ENCODE measurements at regions not wholly inside any gene's neighbourhood (a gene's known extent, or its start where the extent isn't known, plus 50 kb on each side); places are given as distances from the start of the nearest gene placed in this dataset.

GRCh38 chr12:66962290-66962689 lies 283.4 kb upstream of the GRIP1 start:
- ChIA-PET CTCF (no interaction called here), POLR2A (no interaction called here)
- in situ Hi-C loops (cut with HindIII; ENCODE audit: low pct_unique_long_range_greater_than_20kb, low sequenced_read_pairs) (no loop called here), intact Hi-C loops (cut with micrococcal nuclease; ENCODE audit: unreplicated experiment) (no loop called here)
- DNase-seq (ENCODE audit: low read depth, low spot score) (no peak), ATAC-seq (no peak)
- Histone ChIP-seq H3K27me3 (ENCODE audit: control insufficient read depth, insufficient read depth, low read length) (no peaks in the 10 kb centered on the region), H3K36me3 (ENCODE audit: control insufficient read depth, insufficient read depth, low read length) (no peaks in the 10 kb centered on the region), H3K9me3 (ENCODE audit: control insufficient read depth, insufficient read depth, low read depth, low read length) (no peaks in the 10 kb centered on the region), H3K27ac (ENCODE audit: low read length) (no peak overlapping the region), H3K4me1 (ENCODE audit: control insufficient read depth, insufficient read depth, low read length) (no peaks in the 10 kb centered on the region), H3K4me3 (ENCODE audit: low read depth in 2 of 2, low read length in 2 of 2) (no peak overlapping the region)
- no peak for TF ChIP-seq TCF7L2 (IDR thresholded peaks at IDR 0.05; ENCODE audit: low read depth, low read length)
- no peak for TF ChIP-seq REST (IDR thresholded peaks at IDR 0.05; ENCODE audit: insufficient read depth in 1 of 2, low read depth in 2 of 2, low read length in 1 of 2)
- no peak for TF ChIP-seq CTCF (IDR thresholded peaks at IDR 0.05)
- no peak for TF ChIP-seq POLR2AphosphoS5 (IDR thresholded peaks at IDR 0.05; ENCODE audit: low read depth, low read length)
- no peak for TF ChIP-seq SIN3A (IDR thresholded peaks at IDR 0.05; ENCODE audit: borderline replicate concordance, insufficient read depth, low read depth, low read length)
- BruUV-seq (replicated peaks), result no TSS peak

- in situ Hi-C loops (cut with HindIII; ENCODE audit: low pct_unique_long_range_greater_than_20kb, low sequenced_read_pairs), result no loop called here
- DNase-seq (ENCODE audit: low read depth, low spot score), result no peak
- no peak for ATAC-seq
- ChIA-PET POLR2A (no interaction called here), CTCF (no interaction called here)
- intact Hi-C loops (cut with micrococcal nuclease; ENCODE audit: unreplicated experiment), result no loop called here
- H3K27me3 ChIP-seq (ENCODE audit: control insufficient read depth, insufficient read depth, low read length), result no peaks in the 10 kb centered on the region
- H3K9me3 ChIP-seq (ENCODE audit: control insufficient read depth, insufficient read depth, low read depth, low read length), result no peaks in the 10 kb centered on the region
- no peak for TF ChIP-seq REST (IDR thresholded peaks at IDR 0.05; ENCODE audit: insufficient read depth in 1 of 2, low read depth in 2 of 2, low read length in 1 of 2)
- no peak for TF ChIP-seq POLR2AphosphoS5 (IDR thresholded peaks at IDR 0.05; ENCODE audit: low read depth, low read length)
- no peak for TF ChIP-seq SIN3A (IDR thresholded peaks at IDR 0.05; ENCODE audit: borderline replicate concordance, insufficient read depth, low read depth, low read length)
- TF ChIP-seq TCF7L2 (IDR thresholded peaks at IDR 0.05; ENCODE audit: low read depth, low read length), result no peak
- no peak for TF ChIP-seq CTCF (IDR thresholded peaks at IDR 0.05)
- no peaks in the 10 kb centered on the region for H3K4me1 ChIP-seq (ENCODE audit: control insufficient read depth, insufficient read depth, low read length)
- BruUV-seq (replicated peaks), result no TSS peak
- no peak overlapping the region for H3K4me3 ChIP-seq (ENCODE audit: low read depth in 2 of 2, low read length in 2 of 2)
- no peak overlapping the region for H3K27ac ChIP-seq (ENCODE audit: low read length)
- no peaks in the 10 kb centered on the region for H3K36me3 ChIP-seq (ENCODE audit: control insufficient read depth, insufficient read depth, low read length)
Measured at GRCh38 chr12:66963901-66964300, 285.0 kb upstream of the GRIP1 start.

Data from Panc1 (cell line).